AG09319 (cell line): ENCODE measurements at regions not wholly inside any gene's neighbourhood (a gene's known extent, or its start where the extent isn't known, plus 50 kb on each side); places are given as distances from the start of the nearest gene placed in this dataset.

ENCODE experiments used
- DNase-seq: peaks from one replicate; pipeline ENCODE4 v3.0.0-alpha.2; 2010; ENCODE audit warnings: low read depth; ENCODE audit errors: extremely low read depth
- TF ChIP-seq, protein P1 (sequence below): IDR thresholded peaks from 2 replicates; pipeline ENCODE4 v1.5.1; 2011; ENCODE audit warnings: low read depth, mild to moderate bottlenecking, inconsistent platforms, low read length, moderate library complexity

GRCh38 chr5:68502531-68502930, 287.0 kb downstream of the PIK3R1 start:
- DNase-seq, result no peak
- TF ChIP-seq, protein P1, sequence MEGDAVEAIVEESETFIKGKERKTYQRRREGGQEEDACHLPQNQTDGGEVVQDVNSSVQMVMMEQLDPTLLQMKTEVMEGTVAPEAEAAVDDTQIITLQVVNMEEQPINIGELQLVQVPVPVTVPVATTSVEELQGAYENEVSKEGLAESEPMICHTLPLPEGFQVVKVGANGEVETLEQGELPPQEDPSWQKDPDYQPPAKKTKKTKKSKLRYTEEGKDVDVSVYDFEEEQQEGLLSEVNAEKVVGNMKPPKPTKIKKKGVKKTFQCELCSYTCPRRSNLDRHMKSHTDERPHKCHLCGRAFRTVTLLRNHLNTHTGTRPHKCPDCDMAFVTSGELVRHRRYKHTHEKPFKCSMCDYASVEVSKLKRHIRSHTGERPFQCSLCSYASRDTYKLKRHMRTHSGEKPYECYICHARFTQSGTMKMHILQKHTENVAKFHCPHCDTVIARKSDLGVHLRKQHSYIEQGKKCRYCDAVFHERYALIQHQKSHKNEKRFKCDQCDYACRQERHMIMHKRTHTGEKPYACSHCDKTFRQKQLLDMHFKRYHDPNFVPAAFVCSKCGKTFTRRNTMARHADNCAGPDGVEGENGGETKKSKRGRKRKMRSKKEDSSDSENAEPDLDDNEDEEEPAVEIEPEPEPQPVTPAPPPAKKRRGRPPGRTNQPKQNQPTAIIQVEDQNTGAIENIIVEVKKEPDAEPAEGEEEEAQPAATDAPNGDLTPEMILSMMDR, result no peak

GRCh38 chr5:68504306-68504705, 288.8 kb downstream of the PIK3R1 start:
- DNase-seq, result no peak
- TF ChIP-seq, protein P1, result no peak

GRCh38 chr5:68505917-68506860, 290.6 kb downstream of the PIK3R1 start:
- no peak for DNase-seq
- TF ChIP-seq, protein P1, result no peak

DNA sequence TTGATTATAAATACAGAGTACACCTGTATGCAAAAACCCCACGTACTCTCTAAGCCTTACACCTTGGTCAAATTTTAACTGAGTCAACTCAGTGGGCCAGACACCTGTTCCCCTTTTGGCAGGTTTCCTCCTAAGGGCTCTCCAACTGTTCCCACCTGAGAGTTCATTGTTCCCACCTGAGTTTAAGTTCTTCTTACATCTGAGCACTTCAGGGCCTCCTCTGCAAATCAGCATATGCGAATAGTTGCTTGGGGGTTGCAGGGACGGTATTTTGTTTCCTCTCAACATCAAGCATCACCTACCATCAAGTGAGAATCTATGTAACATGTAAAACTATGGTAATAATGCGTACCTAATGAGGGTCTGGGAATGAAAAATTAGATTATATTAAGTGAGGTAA, 300.0 kb downstream of the PIK3R1 start:
- no peak for DNase-seq

DNA sequence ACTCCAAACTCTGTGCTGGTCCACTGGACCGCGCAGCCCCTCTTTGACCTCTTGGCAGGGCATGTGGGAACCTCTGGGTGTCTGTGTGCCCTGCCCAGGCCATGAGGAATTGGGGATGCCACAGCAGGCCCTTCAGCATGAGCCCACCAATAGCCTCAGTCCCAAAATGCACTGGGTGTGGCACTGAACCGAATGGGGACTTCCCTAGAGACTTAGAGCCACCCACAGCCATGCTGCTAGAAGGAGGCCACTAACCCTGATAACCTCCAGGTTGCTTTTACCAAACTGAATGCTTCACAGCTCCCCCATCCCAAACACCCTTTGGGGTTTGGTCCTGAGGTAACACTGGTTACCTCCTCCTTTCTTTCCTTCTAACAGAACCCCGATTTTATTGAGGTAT, 302.7 kb downstream of the PIK3R1 start:
- DNase-seq, result no peak

More for the DNA sequence above, 300.0 kb downstream of the PIK3R1 start:
- TF ChIP-seq, protein P1, result no peak

GRCh38 chr5:68519143-68519542, 303.6 kb downstream of the PIK3R1 start:
- no peak for DNase-seq
- TF ChIP-seq, protein P1, result no peak

More for the DNA sequence above, 302.7 kb downstream of the PIK3R1 start:
- TF ChIP-seq, protein P1, result no peak

DNA sequence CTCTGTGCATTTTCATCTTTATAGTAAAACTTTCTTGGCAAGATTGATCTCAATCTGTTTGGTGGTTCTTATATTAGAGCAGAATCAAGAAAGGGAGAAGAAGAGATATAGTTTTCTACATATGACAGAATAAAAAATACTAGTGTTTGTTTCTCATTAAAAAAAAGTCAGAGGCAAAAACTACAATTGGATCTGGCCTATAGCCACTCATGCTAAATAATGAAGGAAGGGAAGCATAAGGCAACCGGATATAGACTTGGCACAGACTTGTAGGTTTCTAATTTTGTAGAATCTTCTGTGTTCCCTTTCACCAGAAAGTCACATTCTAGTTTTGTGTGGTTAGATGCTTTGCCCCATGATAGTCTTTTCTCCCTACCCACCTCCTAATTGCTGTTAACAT, 306.2 kb downstream of the PIK3R1 start:
- TF ChIP-seq, protein P1, result no peak
- no peak for DNase-seq
